ENCODE measurements at regions not wholly inside any gene's neighbourhood (a gene's known extent, or its start where the extent isn't known, plus 50 kb on each side); places are given as distances from the start of the nearest gene placed in this dataset.

DNA sequence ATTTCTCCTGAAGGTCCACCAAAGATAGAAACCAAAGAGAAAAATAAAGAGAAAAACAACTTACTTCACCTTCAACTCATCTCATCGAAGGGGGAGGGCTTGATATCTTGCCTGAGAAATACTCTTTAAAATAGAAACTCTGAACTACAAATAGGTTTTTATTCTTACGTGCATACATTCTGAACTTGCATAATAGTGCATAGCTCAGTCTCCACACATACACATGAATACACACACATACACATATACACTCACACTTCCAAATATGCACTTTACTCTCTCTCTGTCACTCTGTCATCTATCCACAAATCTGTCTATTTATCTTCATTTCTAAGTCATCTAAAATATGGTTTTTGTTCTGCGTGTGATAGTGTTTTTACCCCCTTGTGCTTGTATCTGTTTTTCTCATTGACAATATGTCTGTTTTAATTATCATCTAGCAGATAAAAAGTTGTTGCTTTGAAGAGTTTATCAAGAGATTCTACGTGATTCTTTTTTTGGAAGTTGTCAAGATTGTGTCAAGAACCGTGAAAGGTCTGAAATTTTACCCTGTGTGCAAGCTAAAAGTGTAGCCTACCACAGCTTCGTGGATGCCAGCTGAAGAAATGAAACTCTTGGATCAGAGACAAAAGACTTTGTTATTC lies 468.8 kb downstream of the EPM2A start:
- Histone ChIP-seq H3K56ac (ENCODE audit: insufficient read length, low read depth, low read length) (no peak overlapping the region), H3K23ac (ENCODE audit: insufficient read length, low read depth, low read length) (no peak overlapping the region), H3K4me1 (ENCODE audit: insufficient read depth, low read length) (no peaks in the 10 kb centered on the region), H2BK120ac (ENCODE audit: low read depth, low read length, poor library complexity, severe bottlenecking) (no peak overlapping the region), H3K23me2 (ENCODE audit: insufficient read length, low read depth, low read length, poor library complexity, severe bottlenecking) (no peaks in the 10 kb centered on the region), H3K27me3 (ENCODE audit: insufficient read depth, low read length) (no peaks in the 10 kb centered on the region), H3K9ac (ENCODE audit: extremely low read depth, insufficient read length, low read length) (no peak overlapping the region), H2AFZ (ENCODE audit: low read length) (no peak overlapping the region), H4K91ac (ENCODE audit: insufficient read length, low read depth, low read length) (no peak overlapping the region), H4K8ac (replicated peaks; ENCODE audit: insufficient read length, low read depth, low read length) (no peak overlapping the region), H4K5ac (ENCODE audit: insufficient read length, low read depth, low read length) (no peak overlapping the region), H3K27ac (ENCODE audit: insufficient read length, low read depth, low read length) (no peak overlapping the region), H3K4me2 (ENCODE audit: insufficient read depth, insufficient read length, low read length) (no peak overlapping the region), H3K4ac (ENCODE audit: low read depth, low read length) (no peak overlapping the region), H2BK15ac (ENCODE audit: low read depth, low read length) (no peak overlapping the region), H3K18ac (ENCODE audit: insufficient read length, low read depth, low read length) (no peak overlapping the region), H2BK20ac (ENCODE audit: low read depth, low read length, poor library complexity, severe bottlenecking) (no peak overlapping the region), H4K20me1 (ENCODE audit: control insufficient read depth, insufficient read depth, insufficient read length) (no peaks in the 10 kb centered on the region), H3K79me1 (ENCODE audit: insufficient read depth, low read depth, low read length, poor library complexity, severe bottlenecking) (no peaks in the 10 kb centered on the region), H3K79me2 (ENCODE audit: insufficient read depth, low read length) (no peaks in the 10 kb centered on the region), H2BK5ac (ENCODE audit: insufficient read length, low read length) (no peak overlapping the region), H3T11ph (ENCODE audit: low read length) (no peak overlapping the region), H3K14ac (ENCODE audit: insufficient read depth, low read length) (no peak overlapping the region), H2BK12ac (ENCODE audit: insufficient read length, low read depth, low read length) (no peak overlapping the region), H3K9me3 (ENCODE audit: control insufficient read depth, low read depth, low read length) (no peaks in the 10 kb centered on the region), H2AK5ac (ENCODE audit: insufficient read length, low read length) (no peak overlapping the region)
- no peak overlapping the region for H3K27ac Mint-ChIP-seq
- no peaks in the 10 kb centered on the region for H3K4me1 Mint-ChIP-seq
- DNase-seq, result no peak
- H3K9me3 Mint-ChIP-seq, result no peaks in the 10 kb centered on the region
- WGBS (ENCODE audit: extremely low coverage, insufficient read length, low lambda C conversion rate), result no CpG with 5 or more reads among the region's 6 CpGs
- H3K27me3 Mint-ChIP-seq (ENCODE audit: low read depth), result no peaks in the 10 kb centered on the region
- H3K36me3 Mint-ChIP-seq (ENCODE audit: insufficient read depth in 1 of 3, low read depth in 3 of 3), result no peaks in the 10 kb centered on the region
- no peak overlapping the region for H3K4me3 Mint-ChIP-seq
- TF ChIP-seq, protein P1, sequence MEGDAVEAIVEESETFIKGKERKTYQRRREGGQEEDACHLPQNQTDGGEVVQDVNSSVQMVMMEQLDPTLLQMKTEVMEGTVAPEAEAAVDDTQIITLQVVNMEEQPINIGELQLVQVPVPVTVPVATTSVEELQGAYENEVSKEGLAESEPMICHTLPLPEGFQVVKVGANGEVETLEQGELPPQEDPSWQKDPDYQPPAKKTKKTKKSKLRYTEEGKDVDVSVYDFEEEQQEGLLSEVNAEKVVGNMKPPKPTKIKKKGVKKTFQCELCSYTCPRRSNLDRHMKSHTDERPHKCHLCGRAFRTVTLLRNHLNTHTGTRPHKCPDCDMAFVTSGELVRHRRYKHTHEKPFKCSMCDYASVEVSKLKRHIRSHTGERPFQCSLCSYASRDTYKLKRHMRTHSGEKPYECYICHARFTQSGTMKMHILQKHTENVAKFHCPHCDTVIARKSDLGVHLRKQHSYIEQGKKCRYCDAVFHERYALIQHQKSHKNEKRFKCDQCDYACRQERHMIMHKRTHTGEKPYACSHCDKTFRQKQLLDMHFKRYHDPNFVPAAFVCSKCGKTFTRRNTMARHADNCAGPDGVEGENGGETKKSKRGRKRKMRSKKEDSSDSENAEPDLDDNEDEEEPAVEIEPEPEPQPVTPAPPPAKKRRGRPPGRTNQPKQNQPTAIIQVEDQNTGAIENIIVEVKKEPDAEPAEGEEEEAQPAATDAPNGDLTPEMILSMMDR (conservative IDR thresholded peaks at IDR 0.05), result no peak

Measured in H9 (cell line).